ENCODE measurements at regions not wholly inside any gene's neighbourhood (a gene's known extent, or its start where the extent isn't known, plus 50 kb on each side); places are given as distances from the start of the nearest gene placed in this dataset.

DNA sequence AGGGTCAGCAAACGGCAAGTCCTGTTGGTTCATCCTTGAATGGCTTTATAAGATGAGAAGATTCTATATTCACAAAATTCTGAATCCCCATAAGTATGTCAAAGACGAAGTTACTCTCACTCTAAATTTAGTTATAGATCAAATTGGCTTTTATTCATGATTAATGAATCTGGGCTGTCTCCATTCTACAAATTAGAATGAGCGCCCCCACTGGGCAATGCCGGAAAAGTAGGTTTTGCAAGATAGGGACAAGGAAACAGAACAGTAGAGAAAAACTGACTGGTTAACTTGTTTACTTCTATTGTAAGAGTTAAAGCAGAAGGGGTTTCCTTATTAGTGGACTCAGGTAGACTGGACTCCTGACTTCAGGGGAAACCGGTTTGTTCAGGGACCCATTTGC lies 100.3 kb downstream of the F11 start:
- TF ChIP-seq, protein P1, sequence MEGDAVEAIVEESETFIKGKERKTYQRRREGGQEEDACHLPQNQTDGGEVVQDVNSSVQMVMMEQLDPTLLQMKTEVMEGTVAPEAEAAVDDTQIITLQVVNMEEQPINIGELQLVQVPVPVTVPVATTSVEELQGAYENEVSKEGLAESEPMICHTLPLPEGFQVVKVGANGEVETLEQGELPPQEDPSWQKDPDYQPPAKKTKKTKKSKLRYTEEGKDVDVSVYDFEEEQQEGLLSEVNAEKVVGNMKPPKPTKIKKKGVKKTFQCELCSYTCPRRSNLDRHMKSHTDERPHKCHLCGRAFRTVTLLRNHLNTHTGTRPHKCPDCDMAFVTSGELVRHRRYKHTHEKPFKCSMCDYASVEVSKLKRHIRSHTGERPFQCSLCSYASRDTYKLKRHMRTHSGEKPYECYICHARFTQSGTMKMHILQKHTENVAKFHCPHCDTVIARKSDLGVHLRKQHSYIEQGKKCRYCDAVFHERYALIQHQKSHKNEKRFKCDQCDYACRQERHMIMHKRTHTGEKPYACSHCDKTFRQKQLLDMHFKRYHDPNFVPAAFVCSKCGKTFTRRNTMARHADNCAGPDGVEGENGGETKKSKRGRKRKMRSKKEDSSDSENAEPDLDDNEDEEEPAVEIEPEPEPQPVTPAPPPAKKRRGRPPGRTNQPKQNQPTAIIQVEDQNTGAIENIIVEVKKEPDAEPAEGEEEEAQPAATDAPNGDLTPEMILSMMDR (IDR thresholded peaks at IDR 0.05): no peak
- no peak for TF ChIP-seq POLR2AphosphoS5 (IDR thresholded peaks at IDR 0.05)

Data from suprapubic skin (tissue), 3 donors.